Neural cell (in vitro differentiated cells): ENCODE measurements at regions not wholly inside any gene's neighbourhood (a gene's known extent, or its start where the extent isn't known, plus 50 kb on each side); places are given as distances from the start of the nearest gene placed in this dataset.

ENCODE experiments used
- H2AFZ ChIP-seq: fragments of 200-600, 300-800 bp; sonication (generic), shearing (Covaris generic); 2 replicates; pipeline ENCODE4 v1.6.0; 2014; ENCODE audit warnings: low read depth, mild to moderate bottlenecking, antibody characterized with exemption, low read length, moderate library complexity
- H3F3A ChIP-seq: fragments of 200-600 bp; shearing (Covaris generic); 2 replicates; pipeline ENCODE4 v1.6.1; 2016; ENCODE audit warnings: mild to moderate bottlenecking, moderate library complexity, mixed read lengths, antibody characterized with exemption, low read length; ENCODE audit not compliant: insufficient read depth, poor library complexity, severe bottlenecking
- H3K27ac ChIP-seq: fragments of 200-600, 300-800 bp; sonication (generic), shearing (Covaris generic); 2 replicates; pipeline ENCODE4 v1.5.1; 2014; ENCODE audit warnings: mild to moderate bottlenecking, low read length, moderate library complexity
- H3K27me3 ChIP-seq: fragments of 300-800, 200-600 bp; sonication (generic), shearing (Covaris generic); 2 replicates; pipeline ENCODE4 v1.6.0; 2014; ENCODE audit warnings: mild to moderate bottlenecking, low read depth, low read length, moderate library complexity; ENCODE audit not compliant: insufficient read depth
- H3K36me3 ChIP-seq: fragments of 300-800, 200-600 bp; sonication (generic), shearing (Covaris generic); 2 replicates; pipeline ENCODE4 v1.5.1; 2014; ENCODE audit warnings: mild to moderate bottlenecking, antibody characterized with exemption, low read length, moderate library complexity; ENCODE audit not compliant: insufficient read depth
- H3K4me2 ChIP-seq: fragments of 300-800, 200-600 bp; sonication (generic), shearing (Covaris generic); 2 replicates; pipeline ENCODE4 v1.6.0; 2014; ENCODE audit warnings: mild to moderate bottlenecking, low read length
- H3K4me3 ChIP-seq: fragments of 300-800, 200-600 bp; sonication (generic), shearing (Covaris generic); 2 replicates; pipeline ENCODE4 v1.5.1; 2014; ENCODE audit warnings: mild to moderate bottlenecking, low read length, moderate library complexity
- H3K79me2 ChIP-seq: fragments of 200-600 bp; shearing (Covaris generic); replicated peaks from 2 replicates; pipeline ENCODE4 v1.6.0; 2014; ENCODE audit warnings: mild to moderate bottlenecking, low read length, moderate library complexity; ENCODE audit not compliant: insufficient read depth
- H3K9ac ChIP-seq: fragments of 300-800, 200-600 bp; sonication (generic), shearing (Covaris generic); 2 replicates; pipeline ENCODE4 v1.6.1; 2016; ENCODE audit warnings: mild to moderate bottlenecking, low read length, mixed read lengths
- H3K9me2 ChIP-seq: fragments of 200-600 bp; shearing (Covaris generic); 2 replicates; pipeline ENCODE4 v1.6.1; 2016; ENCODE audit warnings: mild to moderate bottlenecking, low read length, mixed read lengths; ENCODE audit not compliant: insufficient read depth
- H3K9me3 ChIP-seq: fragments of 200-600, 300-800 bp; sonication (generic), shearing (Covaris generic); 2 replicates; pipeline ENCODE4 v1.6.1; 2016; ENCODE audit warnings: mild to moderate bottlenecking, mixed run types, low read length, moderate library complexity, mixed read lengths
- H4K20me1 ChIP-seq: fragments of 200-600 bp; shearing (Covaris generic); 2 replicates; pipeline ENCODE4 v1.6.1; 2016; ENCODE audit warnings: mild to moderate bottlenecking, mixed run types; ENCODE audit not compliant: insufficient read depth
- CTCF ChIP-seq: fragments of 450-650 bp; IDR thresholded peaks from 2 replicates; pipeline ENCODE4 v1.5.1; 2014; ENCODE audit warnings: antibody characterized with exemption, mild to moderate bottlenecking, moderate library complexity; ENCODE audit not compliant: poor library complexity, severe bottlenecking
- EP300 ChIP-seq: fragments of 450-650 bp; conservative IDR thresholded peaks from 2 replicates; pipeline ENCODE4 v1.6.1; 2014; ENCODE audit warnings: antibody characterized with exemption, mild to moderate bottlenecking, moderate library complexity; ENCODE audit not compliant: poor library complexity, severe bottlenecking
- EZH2 ChIP-seq: fragments of 200-600, 300-800 bp; shearing (Covaris generic), sonication (generic); IDR thresholded peaks from 2 replicates; pipeline ENCODE4 v1.6.1; 2014; ENCODE audit warnings: antibody characterized with exemption, low read length, borderline replicate concordance, mild to moderate bottlenecking; ENCODE audit not compliant: insufficient read depth, poor library complexity, severe bottlenecking
- MXI1 ChIP-seq: fragments of 450-650 bp; conservative IDR thresholded peaks from 2 replicates; pipeline ENCODE4 v1.6.1; 2014; ENCODE audit warnings: antibody characterized with exemption, mild to moderate bottlenecking; ENCODE audit not compliant: poor library complexity, severe bottlenecking
- POLR2AphosphoS5 ChIP-seq: IDR thresholded peaks from 2 replicates; pipeline ENCODE4 v1.6.1; 2012
- RAD21 ChIP-seq: fragments of 450-650 bp; conservative IDR thresholded peaks from 2 replicates; pipeline ENCODE4 v1.6.1; 2014; ENCODE audit warnings: antibody characterized with exemption, mild to moderate bottlenecking, moderate library complexity
- REST ChIP-seq: IDR thresholded peaks from 2 replicates; pipeline ENCODE4 v1.6.1; 2012; ENCODE audit warnings: borderline replicate concordance
- SMC3 ChIP-seq: fragments of 450-650 bp; conservative IDR thresholded peaks from 2 replicates; pipeline ENCODE4 v1.6.1; 2014; ENCODE audit warnings: antibody characterized with exemption, mild to moderate bottlenecking, moderate library complexity; ENCODE audit not compliant: poor library complexity
- TAF1 ChIP-seq: IDR thresholded peaks from 2 replicates; pipeline ENCODE4 v1.6.1; 2012; ENCODE audit warnings: low read depth

DNA sequence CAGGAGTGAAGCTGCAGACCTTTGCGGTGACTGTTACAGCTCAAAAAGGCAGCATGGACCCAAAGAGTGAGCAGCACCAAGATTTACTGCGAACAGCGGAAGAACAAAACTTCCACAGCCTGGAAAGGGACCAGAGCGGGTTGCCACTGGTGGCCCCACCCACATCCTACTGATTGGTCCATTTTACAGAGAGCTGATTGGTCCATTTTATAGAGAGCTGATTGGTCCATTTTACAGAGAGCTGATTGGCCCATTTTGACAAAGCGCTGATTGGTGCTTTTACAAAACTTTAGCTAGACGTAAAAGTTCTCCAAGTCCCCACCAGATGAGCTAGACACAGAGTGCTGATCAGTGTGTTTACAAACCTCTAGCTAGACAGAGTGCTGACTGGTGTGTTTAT, 134.2 kb upstream of the FRG1 start:
- TF ChIP-seq EP300 (no peak), CTCF (no peak), EZH2 (no peak), POLR2AphosphoS5 (no peak), REST (no peak), TAF1 (no peak), RAD21 (no peak), SMC3 (no peak), MXI1 (no peak)
- H2AFZ ChIP-seq: no peak overlapping the region
- H3K4me3 ChIP-seq: no peak overlapping the region
- no peaks in the 10 kb centered on the region for H3K27me3 ChIP-seq
- no peaks in the 10 kb centered on the region for H3K79me2 ChIP-seq
- H3F3A ChIP-seq: no peaks in the 10 kb centered on the region
- no peak overlapping the region for H3K9ac ChIP-seq
- H3K36me3 ChIP-seq: no peaks in the 10 kb centered on the region
- H3K9me2 ChIP-seq: no peaks in the 10 kb centered on the region
- no peak overlapping the region for H3K4me2 ChIP-seq
- no peaks in the 10 kb centered on the region for H4K20me1 ChIP-seq
- no peaks in the 10 kb centered on the region for H3K9me3 ChIP-seq
- no peak overlapping the region for H3K27ac ChIP-seq

DNA sequence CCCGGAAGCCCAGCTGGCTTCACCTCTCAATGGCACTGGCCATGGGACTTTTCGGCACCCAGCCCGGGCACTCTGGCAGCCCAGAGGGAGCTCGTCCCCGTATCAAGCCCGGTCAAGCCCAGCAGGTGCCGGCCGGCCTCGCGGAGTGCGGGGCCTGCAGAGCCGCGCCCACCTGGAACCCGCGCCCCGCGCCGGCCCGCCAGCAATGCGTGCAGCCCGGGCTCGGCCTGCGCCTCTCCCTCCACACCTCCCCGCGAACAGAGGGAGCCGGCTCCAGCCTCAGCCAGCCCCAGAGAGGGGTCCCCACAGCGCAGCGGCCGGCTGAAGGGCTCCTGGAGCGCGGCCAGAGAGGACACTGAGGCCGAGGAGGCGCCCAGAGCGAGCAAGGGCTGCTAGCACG, 133.6 kb upstream of the FRG1 start:
- TF ChIP-seq RAD21 (no peak), REST (no peak), CTCF (no peak)
- Histone ChIP-seq H3F3A (no peaks in the 10 kb centered on the region), H3K9ac (no peak overlapping the region), H3K79me2 (no peaks in the 10 kb centered on the region), H3K4me2 (no peak overlapping the region), H3K4me3 (no peak overlapping the region), H3K36me3 (no peaks in the 10 kb centered on the region), H3K27ac (no peak overlapping the region), H3K9me3 (no peaks in the 10 kb centered on the region), H4K20me1 (no peaks in the 10 kb centered on the region), H3K9me2 (no peaks in the 10 kb centered on the region), H3K27me3 (no peaks in the 10 kb centered on the region), H2AFZ (no peak overlapping the region)
